AG09319 (cell line): ENCODE measurements at regions not wholly inside any gene's neighbourhood (a gene's known extent, or its start where the extent isn't known, plus 50 kb on each side); places are given as distances from the start of the nearest gene placed in this dataset.
"Not testable (repeated sequence)": the region's sequence is repeated elsewhere in the genome, so short reads cannot be mapped to it uniquely, and the experiment has no call there.

Experiments used
- DNase-seq: peaks from one replicate; pipeline ENCODE4 v3.0.0-alpha.2; 2010; ENCODE audit warnings: low read depth; ENCODE audit errors: extremely low read depth
- CTCF ChIP-seq: IDR thresholded peaks from 2 replicates; pipeline ENCODE4 v1.5.1; 2011; ENCODE audit warnings: low read depth, mild to moderate bottlenecking, inconsistent platforms, low read length, moderate library complexity

- no peak for TF ChIP-seq CTCF
- no peak for DNase-seq
Measured at GRCh38 chr18:59983506-59983905, 83.7 kb downstream of the PMAIP1 start.

DNA sequence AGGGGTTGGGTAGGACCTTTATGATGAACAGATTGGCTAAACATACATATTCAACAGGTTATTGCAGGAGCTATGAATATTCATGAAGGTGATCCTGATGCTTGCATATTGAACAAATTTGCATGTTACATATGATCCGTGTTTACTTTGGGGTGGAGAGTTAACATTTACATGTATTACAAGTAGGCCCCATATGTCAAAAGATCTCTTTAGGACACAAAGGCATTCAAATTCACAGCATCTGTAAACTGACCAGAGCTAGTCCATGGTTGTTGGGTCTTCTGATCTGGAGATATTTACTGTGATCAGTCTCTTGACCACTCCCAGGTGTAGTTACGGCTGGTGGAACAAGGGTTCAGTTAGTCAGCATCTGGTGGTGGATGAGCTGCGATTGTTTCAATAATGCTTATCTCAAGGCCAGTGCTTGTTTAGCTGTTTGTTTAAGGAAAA lies 80.4 kb downstream of the PMAIP1 start:
- DNase-seq: no peak
- no peak for TF ChIP-seq CTCF

GRCh38 chr18:59971871-59972428 lies 72.2 kb downstream of the PMAIP1 start:
- DNase-seq: no peak
- no peak for TF ChIP-seq CTCF

GRCh38 chr18:59971144-59971543 lies 71.3 kb downstream of the PMAIP1 start:
- DNase-seq: not testable (repeated sequence)

DNA sequence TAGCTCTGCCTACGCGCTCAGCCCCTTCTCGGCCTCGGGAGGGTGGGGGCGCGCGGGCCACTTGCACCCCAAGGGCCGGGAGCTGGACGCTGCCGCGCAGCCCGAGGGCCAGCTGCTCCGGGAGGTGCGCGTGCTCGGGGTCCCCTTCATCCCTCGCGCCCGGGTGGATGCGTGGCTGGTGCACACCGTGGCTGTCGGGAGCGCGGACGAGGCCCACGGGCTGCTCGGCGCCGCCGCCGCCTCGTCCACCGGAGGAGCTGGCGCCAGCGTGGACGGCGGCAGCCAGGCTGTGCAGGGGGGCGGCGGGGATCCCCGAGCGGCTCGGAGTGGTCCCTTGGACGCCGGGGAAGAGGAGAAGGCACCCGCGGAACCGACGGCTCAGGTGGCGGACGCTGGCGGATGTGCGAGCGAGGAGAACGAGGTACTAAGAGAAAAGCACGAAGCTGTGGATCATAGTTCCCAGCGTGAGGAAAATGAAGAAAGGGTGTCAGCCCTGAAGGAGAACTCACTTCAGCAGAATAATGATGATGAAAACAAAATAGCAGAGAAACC lies 69.8 kb downstream of the PMAIP1 start:
- DNase-seq: not testable (repeated sequence)

DNA sequence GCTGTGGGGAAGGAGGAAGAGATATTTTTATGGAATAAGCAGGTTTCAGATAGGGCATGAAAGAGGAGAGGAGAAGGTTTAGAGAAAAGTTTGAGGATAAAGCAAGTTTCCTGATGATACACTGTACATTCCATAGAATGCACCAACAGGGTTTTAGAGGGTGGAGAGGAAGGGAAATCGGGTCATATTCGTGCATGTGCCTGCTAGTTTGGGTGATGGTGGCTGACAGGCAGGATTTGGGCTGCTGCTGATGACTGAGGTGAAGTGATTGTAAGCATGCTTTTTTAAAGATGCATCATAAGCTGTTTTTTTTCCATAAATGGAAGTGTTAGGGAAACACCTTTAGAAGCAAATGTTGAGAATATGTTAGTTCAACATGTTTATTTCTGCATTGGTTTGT lies 68.8 kb downstream of the PMAIP1 start:
- TF ChIP-seq CTCF: no peak
- DNase-seq: no peak

GRCh38 chr18:59967878-59968277 lies 68.1 kb downstream of the PMAIP1 start:
- TF ChIP-seq CTCF: no peak
- DNase-seq: no peak

GRCh38 chr18:59966913-59967312 lies 67.1 kb downstream of the PMAIP1 start:
- no peak for TF ChIP-seq CTCF
- DNase-seq: no peak

DNA sequence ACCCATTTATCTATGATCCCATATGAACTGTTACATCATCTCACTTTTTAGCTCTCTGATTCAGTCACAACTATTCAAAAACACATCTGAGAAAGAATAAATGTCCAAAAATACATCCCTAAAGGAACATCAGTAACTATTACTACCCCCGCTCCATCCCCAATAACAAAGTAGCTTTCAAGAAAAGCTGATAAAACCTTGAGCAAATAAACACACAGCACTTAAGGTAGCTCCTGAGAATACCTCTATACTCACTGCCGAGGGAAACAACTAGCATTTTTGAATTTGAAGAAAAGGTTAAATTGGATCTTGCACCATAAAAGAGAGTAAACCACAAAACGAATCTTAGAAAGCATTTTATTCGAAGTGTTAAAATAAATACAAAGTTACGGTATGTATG lies 63.4 kb downstream of the PMAIP1 start:
- no peak for DNase-seq
- TF ChIP-seq CTCF: no peak
